ENCODE measurements at regions not wholly inside any gene's neighbourhood (a gene's known extent, or its start where the extent isn't known, plus 50 kb on each side); places are given as distances from the start of the nearest gene placed in this dataset.

DNA sequence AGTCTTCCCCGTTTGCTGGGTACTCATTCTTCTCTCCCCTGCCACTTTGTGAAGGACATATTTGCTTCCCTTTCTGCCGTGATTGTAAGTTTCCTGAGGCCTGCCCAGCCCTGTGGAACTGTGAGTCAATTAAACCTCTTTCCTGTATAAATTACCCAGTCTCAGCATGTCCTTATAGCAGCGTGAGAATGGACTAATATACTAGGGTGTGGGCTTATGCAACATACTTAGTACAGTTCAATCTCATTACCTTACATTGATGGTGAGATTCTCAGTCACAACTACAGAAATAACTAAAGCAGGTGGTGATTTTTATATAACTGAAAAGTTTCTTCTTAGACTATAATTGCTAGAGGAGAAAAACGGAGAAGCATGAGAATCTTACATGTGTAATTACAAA is 237.9 kb upstream of the MMADHC start:
- DNase-seq (ENCODE audit: extremely low read depth, low read depth): no peak
- TF ChIP-seq, protein P1, sequence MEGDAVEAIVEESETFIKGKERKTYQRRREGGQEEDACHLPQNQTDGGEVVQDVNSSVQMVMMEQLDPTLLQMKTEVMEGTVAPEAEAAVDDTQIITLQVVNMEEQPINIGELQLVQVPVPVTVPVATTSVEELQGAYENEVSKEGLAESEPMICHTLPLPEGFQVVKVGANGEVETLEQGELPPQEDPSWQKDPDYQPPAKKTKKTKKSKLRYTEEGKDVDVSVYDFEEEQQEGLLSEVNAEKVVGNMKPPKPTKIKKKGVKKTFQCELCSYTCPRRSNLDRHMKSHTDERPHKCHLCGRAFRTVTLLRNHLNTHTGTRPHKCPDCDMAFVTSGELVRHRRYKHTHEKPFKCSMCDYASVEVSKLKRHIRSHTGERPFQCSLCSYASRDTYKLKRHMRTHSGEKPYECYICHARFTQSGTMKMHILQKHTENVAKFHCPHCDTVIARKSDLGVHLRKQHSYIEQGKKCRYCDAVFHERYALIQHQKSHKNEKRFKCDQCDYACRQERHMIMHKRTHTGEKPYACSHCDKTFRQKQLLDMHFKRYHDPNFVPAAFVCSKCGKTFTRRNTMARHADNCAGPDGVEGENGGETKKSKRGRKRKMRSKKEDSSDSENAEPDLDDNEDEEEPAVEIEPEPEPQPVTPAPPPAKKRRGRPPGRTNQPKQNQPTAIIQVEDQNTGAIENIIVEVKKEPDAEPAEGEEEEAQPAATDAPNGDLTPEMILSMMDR (IDR thresholded peaks at IDR 0.05; ENCODE audit: low read depth, low read length): no peak

DNA sequence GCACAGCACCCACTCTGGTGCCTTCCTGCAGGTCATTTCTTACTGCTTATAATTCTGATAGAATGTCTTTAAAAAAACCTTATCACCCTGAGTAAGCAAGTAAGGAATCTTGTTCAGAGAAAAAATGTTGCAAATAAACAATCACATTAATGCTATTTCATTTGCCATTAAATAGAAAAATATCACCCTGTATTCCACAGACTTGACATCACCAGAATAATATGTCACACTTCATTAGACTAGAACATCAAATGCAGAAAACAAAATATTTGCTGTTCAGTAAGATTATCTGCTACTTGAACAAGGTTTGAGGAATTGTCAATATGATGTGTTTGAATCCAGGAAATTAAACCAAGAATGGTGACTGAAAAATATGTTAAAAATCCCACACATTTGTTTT is 236.6 kb upstream of the MMADHC start:
- TF ChIP-seq, protein P1 (IDR thresholded peaks at IDR 0.05; ENCODE audit: low read depth, low read length): no peak
- DNase-seq (ENCODE audit: extremely low read depth, low read depth): no peak

DNA sequence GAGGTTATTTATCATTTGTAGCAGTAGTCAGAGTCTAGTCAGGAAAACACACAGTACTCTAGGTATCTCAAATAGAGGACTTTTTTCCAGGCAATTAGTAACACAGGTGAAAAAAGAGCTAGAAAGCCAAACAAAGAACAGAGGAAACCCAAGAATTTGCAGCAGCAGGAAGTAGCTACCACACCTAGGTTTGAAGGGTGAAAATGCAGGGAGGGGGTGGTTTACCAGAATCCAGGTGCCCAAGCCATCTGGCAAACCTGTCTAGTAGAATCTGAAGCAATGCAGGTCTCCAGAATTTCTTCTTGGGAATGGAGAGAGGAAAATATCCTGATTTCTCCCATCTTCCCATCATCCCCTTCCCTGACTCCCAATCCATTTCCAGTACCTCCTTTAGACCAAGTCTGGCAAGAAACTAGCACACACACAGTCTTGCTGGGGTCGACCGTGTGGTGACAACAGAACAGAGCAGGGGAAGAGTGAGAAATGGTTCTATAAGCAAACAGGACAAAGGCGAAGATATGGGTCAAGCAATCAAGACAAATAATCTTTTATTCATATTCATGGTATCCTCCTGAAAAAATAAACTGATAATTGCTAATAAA is 231.9 kb upstream of the MMADHC start:
- TF ChIP-seq, protein P1 (IDR thresholded peaks at IDR 0.05; ENCODE audit: low read depth, low read length): no peak
- DNase-seq (ENCODE audit: extremely low read depth, low read depth): no peak

DNA sequence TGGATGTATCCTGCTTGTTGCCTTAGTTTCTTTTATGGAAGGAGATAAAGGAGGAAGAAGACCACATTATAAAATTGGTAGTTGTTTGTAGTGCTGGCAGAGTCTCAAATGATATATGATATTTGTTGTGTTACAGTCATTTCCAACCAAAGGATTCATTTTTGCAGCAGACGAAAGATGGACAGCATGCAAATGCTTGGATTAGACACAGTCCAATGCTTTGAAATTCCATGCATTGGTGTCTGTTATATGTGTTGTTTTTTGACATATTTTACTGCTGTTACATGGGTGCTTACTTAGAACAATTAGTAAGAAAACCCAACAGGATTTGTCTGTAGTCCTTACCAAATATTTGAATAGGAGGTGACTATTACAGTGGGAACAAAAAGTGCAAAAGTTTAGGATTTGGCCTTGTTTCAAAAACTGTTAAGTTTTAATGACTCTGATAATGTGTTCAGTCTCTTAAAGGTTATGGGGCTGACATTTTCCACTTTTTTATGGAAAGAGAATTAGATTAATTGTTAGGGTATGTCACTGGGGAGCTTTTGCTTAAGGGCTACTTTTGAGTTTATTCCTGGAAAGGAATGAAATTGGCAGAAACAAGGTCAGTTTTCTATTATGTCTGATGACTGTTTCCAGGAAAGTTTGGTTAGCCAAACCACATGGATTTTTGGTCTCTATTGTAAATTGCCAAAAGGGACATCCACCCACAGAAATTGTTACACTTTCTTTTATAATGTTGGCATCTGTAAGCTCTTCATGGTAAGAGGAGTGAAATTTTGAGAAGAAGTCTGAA is 229.4 kb upstream of the MMADHC start:
- TF ChIP-seq, protein P1 (IDR thresholded peaks at IDR 0.05; ENCODE audit: low read depth, low read length): no peak

DNA sequence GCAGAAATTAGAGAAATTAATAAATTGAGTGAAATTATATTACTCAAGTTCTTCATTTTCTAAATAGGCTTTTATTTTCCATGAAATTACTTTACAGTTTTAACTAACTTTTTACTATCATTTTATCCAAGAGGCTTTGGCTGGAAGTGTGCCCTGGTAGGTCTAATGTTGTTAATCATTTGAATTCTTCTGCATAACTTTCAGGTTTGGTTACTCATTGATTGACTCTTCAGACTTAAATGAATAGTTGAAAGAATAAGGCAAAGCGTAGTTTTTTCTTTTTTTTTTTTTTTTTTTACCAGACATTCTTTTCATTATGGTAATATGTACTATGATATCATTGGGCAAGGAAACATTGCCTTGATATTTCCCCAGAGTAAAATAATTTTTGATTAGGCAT is 228.4 kb upstream of the MMADHC start:
- TF ChIP-seq, protein P1 (IDR thresholded peaks at IDR 0.05; ENCODE audit: low read depth, low read length): no peak
- DNase-seq (ENCODE audit: extremely low read depth, low read depth): no peak

More for the DNA sequence above, 229.4 kb upstream of the MMADHC start:
- no peak for DNase-seq (ENCODE audit: extremely low read depth, low read depth)

DNA sequence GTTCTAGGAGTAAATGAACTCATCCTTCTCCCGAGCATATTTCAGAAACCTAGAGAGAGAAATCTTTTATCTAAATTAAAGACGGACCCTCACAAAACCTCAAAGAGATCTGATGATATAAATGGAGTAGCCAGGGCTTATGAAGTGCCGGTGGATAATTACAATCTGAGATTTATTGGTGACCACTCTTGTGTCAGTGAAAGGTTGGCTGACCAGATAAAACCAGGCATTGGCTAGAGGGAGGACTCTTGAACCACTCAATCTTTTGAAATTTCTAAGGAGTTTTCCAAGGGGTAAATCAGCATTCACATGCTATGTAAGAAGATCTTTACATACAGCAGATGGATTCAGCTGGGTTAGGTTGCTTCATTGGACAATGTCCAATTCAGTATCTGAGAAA is 227.3 kb upstream of the MMADHC start:
- no peak for DNase-seq (ENCODE audit: extremely low read depth, low read depth)
- TF ChIP-seq, protein P1 (IDR thresholded peaks at IDR 0.05; ENCODE audit: low read depth, low read length): no peak

DNA sequence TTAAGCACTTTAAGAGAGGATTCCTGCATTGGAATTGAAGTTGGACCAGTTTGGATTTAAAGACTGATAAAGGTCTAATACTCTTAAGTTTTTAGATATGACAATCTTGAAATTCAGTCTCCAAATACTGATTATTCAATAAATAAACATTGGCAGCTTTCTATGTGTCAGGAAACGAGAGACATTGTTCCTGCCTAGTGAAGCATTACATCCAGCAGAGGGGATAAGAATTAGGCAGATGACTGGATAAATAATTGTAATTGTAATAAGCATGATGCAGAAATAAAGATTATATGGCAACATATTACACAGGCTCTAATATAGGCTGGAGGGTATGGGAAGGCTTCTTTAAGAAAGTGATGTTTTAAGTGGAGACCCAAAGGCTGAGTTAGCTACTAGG is 226.5 kb upstream of the MMADHC start:
- DNase-seq (ENCODE audit: extremely low read depth, low read depth): no peak
- TF ChIP-seq, protein P1 (IDR thresholded peaks at IDR 0.05; ENCODE audit: low read depth, low read length): no peak
